K562 (cell line): ENCODE measurements at regions not wholly inside any gene's neighbourhood (a gene's known extent, or its start where the extent isn't known, plus 50 kb on each side); places are given as distances from the start of the nearest gene placed in this dataset.

Experiments used
- BRD4 ChIP-seq: fragments of 200-600 bp; sonication (generic); IDR thresholded peaks from 2 replicates; pipeline ENCODE4 v1.6.1; 2017; ENCODE audit warnings: inconsistent platforms
- CBX8 ChIP-seq: fragments of 200-600 bp; sonication (generic); IDR thresholded peaks from 2 replicates; pipeline ENCODE4 v1.6.1; 2012; ENCODE audit warnings: borderline replicate concordance, mixed run types, low read depth, mild to moderate bottlenecking, moderate library complexity, mixed read lengths, low read length, control low read depth, inconsistent platforms; ENCODE audit not compliant: poor library complexity, severe bottlenecking; ENCODE audit errors: extremely low read depth
- HEY1 ChIP-seq: fragments of 250-450 bp; sonication (Bioruptor Pico); IDR thresholded peaks from 2 replicates; pipeline ENCODE4 v1.5.0; 2020; ENCODE audit warnings: mild to moderate bottlenecking, moderate library complexity, borderline replicate concordance
- JUN ChIP-seq, 2 experiments: sonication (generic) in 1 of 2; formaldehyde crosslinking in 1 of 2; IDR thresholded peaks; 2 replicates each; pipeline versions ENCODE4 v1.6.1 to v1.8.0; 2012 to 2022; ENCODE audit warnings: borderline replicate concordance in 2 of 2, mild to moderate bottlenecking in 2 of 2, improper control_type of control experiment in 1 of 2, low read depth in 1 of 2, low read length in 1 of 2, missing genetic modification reagents in 1 of 2
- KLF13 ChIP-seq: fragments of 450-650 bp; IDR thresholded peaks from 2 replicates; pipeline ENCODE4 v1.6.1; 2016; ENCODE audit warnings: missing genetic modification characterization, low read depth, mild to moderate bottlenecking, missing compliant biosample characterization, moderate library complexity, borderline replicate concordance
- PPARD ChIP-seq: fragments of 250-450 bp; sonication (Bioruptor Pico); IDR thresholded peaks from 2 replicates; pipeline ENCODE4 v1.8.0; 2022; ENCODE audit warnings: inconsistent platforms, mild to moderate bottlenecking, moderate library complexity
- PRPF4 ChIP-seq: fragments of 200-400 bp; formaldehyde crosslinking; IDR thresholded peaks from one replicate; pipeline ENCODE4 v1.6.1; 2017; ENCODE audit warnings: low read length, low read depth, mild to moderate bottlenecking; ENCODE audit not compliant: insufficient read depth, poor library complexity, severe bottlenecking
- TSC22D4 ChIP-seq: fragments of 450-650 bp; IDR thresholded peaks from 2 replicates; pipeline ENCODE4 v1.6.1; 2016; ENCODE audit warnings: missing genetic modification characterization, missing biosample characterization, control low read depth
- ZBED1 ChIP-seq: IDR thresholded peaks from 2 replicates; pipeline ENCODE4 v1.6.1; 2014
- ZNF124 ChIP-seq: sonication (generic); formaldehyde crosslinking; IDR thresholded peaks from 2 replicates; pipeline ENCODE4 v1.8.1; 2022; ENCODE audit warnings: missing genetic modification reagents
- ZNF3 ChIP-seq: fragments of 250-450 bp; sonication (Bioruptor Pico); IDR thresholded peaks from 2 replicates; pipeline ENCODE4 v1.5.0; 2021; ENCODE audit warnings: mild to moderate bottlenecking, moderate library complexity
- TF ChIP-seq, protein P1 (sequence below), 3 experiments: fragments of 200-800 bp in 1 of 3; fragments of 250-450 bp in 1 of 3; fragments of 450-650 bp in 1 of 3; sonication (Bioruptor Pico) in 1 of 3; sonication (Bioruptor generic) in 1 of 3; formaldehyde crosslinking in 1 of 3; IDR thresholded peaks; 2 replicates each; pipeline versions ENCODE4 v1.6.1 to v1.8.0; 2016 to 2022; ENCODE audit warnings: mild to moderate bottlenecking in 2 of 3, missing genetic modification characterization in 2 of 3, missing compliant biosample characterization in 1 of 3, moderate library complexity in 1 of 3
- TF ChIP-seq, protein P2 (sequence below): fragments of 150-350 bp; IDR thresholded peaks from 2 replicates; pipeline ENCODE4 v1.6.1; 2014; ENCODE audit warnings: low read depth, mild to moderate bottlenecking, low read length, borderline replicate concordance

DNA sequence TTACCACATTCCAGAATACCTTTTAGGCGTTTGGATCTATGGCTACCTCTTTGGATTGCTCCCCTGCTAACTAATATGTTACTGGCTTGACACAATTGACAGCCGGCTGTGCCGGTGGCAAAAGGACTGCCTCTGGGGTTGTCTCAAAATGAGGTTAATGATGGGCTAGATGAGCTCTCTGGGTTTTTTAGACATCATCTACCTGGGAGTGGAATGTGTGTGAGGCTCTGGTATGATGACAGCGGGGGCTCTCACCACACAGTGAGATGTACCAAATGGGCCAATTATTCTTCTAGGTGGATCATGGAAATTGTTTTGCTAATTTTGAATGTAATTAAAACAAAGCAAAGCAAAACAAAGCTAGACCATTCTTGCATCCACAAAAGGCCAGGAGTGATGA lies 391.1 kb upstream of the SPRED2 start (continued):
- TF ChIP-seq, protein P1, sequence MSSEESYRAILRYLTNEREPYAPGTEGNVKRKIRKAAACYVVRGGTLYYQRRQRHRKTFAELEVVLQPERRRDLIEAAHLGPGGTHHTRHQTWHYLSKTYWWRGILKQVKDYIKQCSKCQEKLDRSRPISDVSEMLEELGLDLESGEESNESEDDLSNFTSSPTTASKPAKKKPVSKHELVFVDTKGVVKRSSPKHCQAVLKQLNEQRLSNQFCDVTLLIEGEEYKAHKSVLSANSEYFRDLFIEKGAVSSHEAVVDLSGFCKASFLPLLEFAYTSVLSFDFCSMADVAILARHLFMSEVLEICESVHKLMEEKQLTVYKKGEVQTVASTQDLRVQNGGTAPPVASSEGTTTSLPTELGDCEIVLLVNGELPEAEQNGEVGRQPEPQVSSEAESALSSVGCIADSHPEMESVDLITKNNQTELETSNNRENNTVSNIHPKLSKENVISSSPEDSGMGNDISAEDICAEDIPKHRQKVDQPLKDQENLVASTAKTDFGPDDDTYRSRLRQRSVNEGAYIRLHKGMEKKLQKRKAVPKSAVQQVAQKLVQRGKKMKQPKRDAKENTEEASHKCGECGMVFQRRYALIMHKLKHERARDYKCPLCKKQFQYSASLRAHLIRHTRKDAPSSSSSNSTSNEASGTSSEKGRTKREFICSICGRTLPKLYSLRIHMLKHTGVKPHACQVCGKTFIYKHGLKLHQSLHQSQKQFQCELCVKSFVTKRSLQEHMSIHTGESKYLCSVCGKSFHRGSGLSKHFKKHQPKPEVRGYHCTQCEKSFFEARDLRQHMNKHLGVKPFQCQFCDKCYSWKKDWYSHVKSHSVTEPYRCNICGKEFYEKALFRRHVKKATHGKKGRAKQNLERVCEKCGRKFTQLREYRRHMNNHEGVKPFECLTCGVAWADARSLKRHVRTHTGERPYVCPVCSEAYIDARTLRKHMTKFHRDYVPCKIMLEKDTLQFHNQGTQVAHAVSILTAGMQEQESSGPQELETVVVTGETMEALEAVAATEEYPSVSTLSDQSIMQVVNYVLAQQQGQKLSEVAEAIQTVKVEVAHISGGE (CRISPR knock-in tag; IDR thresholded peaks at IDR 0.05), result no peak
- TF ChIP-seq JUN (IDR thresholded peaks at IDR 0.05; ENCODE audit: borderline replicate concordance, low read depth, low read length) (no peak), JUN (CRISPR knock-in tag; IDR thresholded peaks at IDR 0.05; ENCODE audit: borderline replicate concordance) (no peak), PPARD (CRISPR knock-in tag) (no peak), ZNF3 (no peak), PRPF4 (no peak), CBX8 (no peak), ZNF124 (CRISPR knock-in tag) (no peak), KLF13 (tag) (no peak), TSC22D4 (no peak), BRD4 (no peak), HEY1 (CRISPR knock-in tag) (no peak), ZBED1 (no peak)
- TF ChIP-seq, protein P2, sequence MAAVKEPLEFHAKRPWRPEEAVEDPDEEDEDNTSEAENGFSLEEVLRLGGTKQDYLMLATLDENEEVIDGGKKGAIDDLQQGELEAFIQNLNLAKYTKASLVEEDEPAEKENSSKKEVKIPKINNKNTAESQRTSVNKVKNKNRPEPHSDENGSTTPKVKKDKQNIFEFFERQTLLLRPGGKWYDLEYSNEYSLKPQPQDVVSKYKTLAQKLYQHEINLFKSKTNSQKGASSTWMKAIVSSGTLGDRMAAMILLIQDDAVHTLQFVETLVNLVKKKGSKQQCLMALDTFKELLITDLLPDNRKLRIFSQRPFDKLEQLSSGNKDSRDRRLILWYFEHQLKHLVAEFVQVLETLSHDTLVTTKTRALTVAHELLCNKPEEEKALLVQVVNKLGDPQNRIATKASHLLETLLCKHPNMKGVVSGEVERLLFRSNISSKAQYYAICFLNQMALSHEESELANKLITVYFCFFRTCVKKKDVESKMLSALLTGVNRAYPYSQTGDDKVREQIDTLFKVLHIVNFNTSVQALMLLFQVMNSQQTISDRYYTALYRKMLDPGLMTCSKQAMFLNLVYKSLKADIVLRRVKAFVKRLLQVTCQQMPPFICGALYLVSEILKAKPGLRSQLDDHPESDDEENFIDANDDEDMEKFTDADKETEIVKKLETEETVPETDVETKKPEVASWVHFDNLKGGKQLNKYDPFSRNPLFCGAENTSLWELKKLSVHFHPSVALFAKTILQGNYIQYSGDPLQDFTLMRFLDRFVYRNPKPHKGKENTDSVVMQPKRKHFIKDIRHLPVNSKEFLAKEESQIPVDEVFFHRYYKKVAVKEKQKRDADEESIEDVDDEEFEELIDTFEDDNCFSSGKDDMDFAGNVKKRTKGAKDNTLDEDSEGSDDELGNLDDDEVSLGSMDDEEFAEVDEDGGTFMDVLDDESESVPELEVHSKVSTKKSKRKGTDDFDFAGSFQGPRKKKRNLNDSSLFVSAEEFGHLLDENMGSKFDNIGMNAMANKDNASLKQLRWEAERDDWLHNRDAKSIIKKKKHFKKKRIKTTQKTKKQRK, result no peak
